ENCODE measurements at regions not wholly inside any gene's neighbourhood (a gene's known extent, or its start where the extent isn't known, plus 50 kb on each side); places are given as distances from the start of the nearest gene placed in this dataset.

DNA sequence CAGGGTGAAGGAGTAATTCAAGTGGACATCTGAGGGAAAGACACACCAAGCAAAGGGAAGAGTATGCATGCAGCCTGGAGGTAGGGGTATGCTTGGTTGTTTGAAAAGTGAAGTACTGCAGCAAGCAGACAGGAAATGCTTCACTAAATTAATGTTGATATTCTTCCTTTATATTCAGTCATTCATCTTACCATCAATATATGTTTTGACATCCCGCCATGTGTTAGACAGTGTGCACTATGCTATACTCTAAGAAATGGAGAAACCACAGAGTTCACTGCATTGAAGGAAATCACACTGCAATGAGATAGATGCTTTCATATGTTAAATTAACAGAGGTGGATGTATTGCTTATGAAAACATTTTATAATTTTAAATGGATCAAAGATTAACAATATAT, 82.9 kb downstream of the HSPA13 start:
- H4K20me1 ChIP-seq (ENCODE audit: insufficient read depth, low read length): no peaks in the 10 kb centered on the region
- TF ChIP-seq, protein P1, sequence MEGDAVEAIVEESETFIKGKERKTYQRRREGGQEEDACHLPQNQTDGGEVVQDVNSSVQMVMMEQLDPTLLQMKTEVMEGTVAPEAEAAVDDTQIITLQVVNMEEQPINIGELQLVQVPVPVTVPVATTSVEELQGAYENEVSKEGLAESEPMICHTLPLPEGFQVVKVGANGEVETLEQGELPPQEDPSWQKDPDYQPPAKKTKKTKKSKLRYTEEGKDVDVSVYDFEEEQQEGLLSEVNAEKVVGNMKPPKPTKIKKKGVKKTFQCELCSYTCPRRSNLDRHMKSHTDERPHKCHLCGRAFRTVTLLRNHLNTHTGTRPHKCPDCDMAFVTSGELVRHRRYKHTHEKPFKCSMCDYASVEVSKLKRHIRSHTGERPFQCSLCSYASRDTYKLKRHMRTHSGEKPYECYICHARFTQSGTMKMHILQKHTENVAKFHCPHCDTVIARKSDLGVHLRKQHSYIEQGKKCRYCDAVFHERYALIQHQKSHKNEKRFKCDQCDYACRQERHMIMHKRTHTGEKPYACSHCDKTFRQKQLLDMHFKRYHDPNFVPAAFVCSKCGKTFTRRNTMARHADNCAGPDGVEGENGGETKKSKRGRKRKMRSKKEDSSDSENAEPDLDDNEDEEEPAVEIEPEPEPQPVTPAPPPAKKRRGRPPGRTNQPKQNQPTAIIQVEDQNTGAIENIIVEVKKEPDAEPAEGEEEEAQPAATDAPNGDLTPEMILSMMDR (IDR thresholded peaks at IDR 0.05; ENCODE audit: low read length): no peak
- no peak for TF ChIP-seq EZH2phosphoT487 (IDR thresholded peaks at IDR 0.05; ENCODE audit: low read length)
- no peaks in the 10 kb centered on the region for H3K4me1 ChIP-seq (ENCODE audit: low read length)
- H3K79me2 ChIP-seq (ENCODE audit: low read length): no peaks in the 10 kb centered on the region
- no peak overlapping the region for H3K27ac ChIP-seq (ENCODE audit: low read length)
- H3K4me2 ChIP-seq (ENCODE audit: low read depth, low read length): no peak overlapping the region
- H3K36me3 ChIP-seq (replicated peaks; ENCODE audit: insufficient read depth, low read length): no peaks in the 10 kb centered on the region
- no peak overlapping the region for H3K4me3 ChIP-seq (ENCODE audit: low read length)
- H3K9me2 ChIP-seq (replicated peaks; ENCODE audit: insufficient read depth, low read length): no peaks in the 10 kb centered on the region
- no peak for DNase-seq
- no peaks in the 10 kb centered on the region for H3K9me3 ChIP-seq (replicated peaks; ENCODE audit: insufficient read depth, low read length)
- H3K9ac ChIP-seq (ENCODE audit: low read length): no peak overlapping the region
- no peak overlapping the region for H2AFZ ChIP-seq (ENCODE audit: low read length)
- no peaks in the 10 kb centered on the region for H3K27me3 ChIP-seq (replicated peaks; ENCODE audit: insufficient read depth, low read length)
- no peaks in the 10 kb centered on the region for H3F3A ChIP-seq (ENCODE audit: insufficient read depth, low read length)

GRCh38 chr21:14290576-14290975, 74.6 kb downstream of the RBM11 start:
- Histone ChIP-seq H3K9me2 (replicated peaks; ENCODE audit: insufficient read depth, low read length) (no peaks in the 10 kb centered on the region), H3K27ac (ENCODE audit: low read length) (no peak overlapping the region), H3K9ac (ENCODE audit: low read length) (no peak overlapping the region), H3K79me2 (ENCODE audit: low read length) (no peaks in the 10 kb centered on the region), H3K4me1 (ENCODE audit: low read length) (no peaks in the 10 kb centered on the region; the same call in 1 of the 2 replicates), H4K20me1 (ENCODE audit: insufficient read depth, low read length) (no peaks in the 10 kb centered on the region), H3K9me3 (replicated peaks; ENCODE audit: insufficient read depth, low read length) (no peaks in the 10 kb centered on the region), H3K4me2 (ENCODE audit: low read depth, low read length) (no peak overlapping the region), H3K4me3 (ENCODE audit: low read length) (no peak overlapping the region), H3F3A (ENCODE audit: insufficient read depth, low read length) (no peaks in the 10 kb centered on the region), H2AFZ (ENCODE audit: low read length) (no peak overlapping the region), H3K27me3 (replicated peaks; ENCODE audit: insufficient read depth, low read length) (no peaks in the 10 kb centered on the region), H3K36me3 (replicated peaks; ENCODE audit: insufficient read depth, low read length) (no peaks in the 10 kb centered on the region)
- DNase-seq: no peak
- no peak for TF ChIP-seq EZH2 (optimal IDR thresholded peaks at IDR 0.05; ENCODE audit: low read depth, low read length)
- no peak for TF ChIP-seq EZH2phosphoT487 (IDR thresholded peaks at IDR 0.05; ENCODE audit: low read length)
- TF ChIP-seq, protein P1 (IDR thresholded peaks at IDR 0.05; ENCODE audit: low read length): no peak

DNA sequence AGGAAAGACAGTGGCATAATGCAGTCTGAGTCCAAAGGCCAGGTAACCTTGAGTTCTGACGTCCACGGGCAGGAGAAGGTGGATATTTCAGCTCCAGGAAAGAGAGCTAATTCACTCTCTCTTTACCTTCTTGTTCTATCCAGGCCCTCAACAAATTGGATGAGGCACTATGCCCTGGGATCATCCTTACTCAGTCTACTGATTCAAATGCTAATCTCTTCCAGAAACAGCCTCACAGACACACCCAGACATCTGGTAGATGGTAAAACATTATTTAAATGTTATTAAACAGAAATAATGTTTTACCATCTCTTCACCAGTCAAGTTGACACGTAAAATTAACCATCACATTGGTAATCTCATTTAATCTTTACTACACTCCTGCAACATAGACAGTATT, 73.0 kb downstream of the RBM11 start:
- DNase-seq: no peak

More for the DNA sequence above, 73.0 kb downstream of the RBM11 start:
- no peak overlapping the region for H3K4me3 ChIP-seq (ENCODE audit: low read length)
- no peak overlapping the region for H2AFZ ChIP-seq (ENCODE audit: low read length)
- no peak overlapping the region for H3K27ac ChIP-seq (ENCODE audit: low read length)
- no peaks in the 10 kb centered on the region for H3K9me2 ChIP-seq (replicated peaks; ENCODE audit: insufficient read depth, low read length)
- no peaks in the 10 kb centered on the region for H3K9me3 ChIP-seq (replicated peaks; ENCODE audit: insufficient read depth, low read length)
- H3K9ac ChIP-seq (ENCODE audit: low read length): no peak overlapping the region
- H3K79me2 ChIP-seq (ENCODE audit: low read length): no peaks in the 10 kb centered on the region
- no peaks in the 10 kb centered on the region for H3K36me3 ChIP-seq (replicated peaks; ENCODE audit: insufficient read depth, low read length)
- H3K4me1 ChIP-seq (ENCODE audit: low read length): peaks cover 7% of the 10 kb centered on the region
- H3K4me2 ChIP-seq (ENCODE audit: low read depth, low read length): no peak overlapping the region
- TF ChIP-seq, protein P1 (IDR thresholded peaks at IDR 0.05; ENCODE audit: low read length): no peak
- TF ChIP-seq EZH2 (optimal IDR thresholded peaks at IDR 0.05; ENCODE audit: low read depth, low read length) (no peak), EZH2phosphoT487 (IDR thresholded peaks at IDR 0.05; ENCODE audit: low read length) (no peak)
- H4K20me1 ChIP-seq (ENCODE audit: insufficient read depth, low read length): no peaks in the 10 kb centered on the region
- H3K27me3 ChIP-seq (replicated peaks; ENCODE audit: insufficient read depth, low read length): no peaks in the 10 kb centered on the region
- H3F3A ChIP-seq (ENCODE audit: insufficient read depth, low read length): 0 out of 2 replicates have a peak, but pooled peaks cover 5% of the 10 kb centered on the region
